RWPE2 (cell line): ENCODE measurements at regions not wholly inside any gene's neighbourhood (a gene's known extent, or its start where the extent isn't known, plus 50 kb on each side); places are given as distances from the start of the nearest gene placed in this dataset.

ENCODE experiments used
- ATAC-seq: fragments of 200-7000 bp; cut with Tn5 transposase; 3 replicates; pipeline ENCODE4 v1.9.1; 2021; ENCODE audit warnings: low read depth
- DNase-seq: peaks from one replicate; pipeline ENCODE4 v3.0.0-alpha.2; 2020; ENCODE audit warnings: low spot score
- H3K27ac ChIP-seq: fragments of 450-650 bp; 2 replicates; pipeline ENCODE4 v1.5.1; 2017; ENCODE audit warnings: mild to moderate bottlenecking; ENCODE audit not compliant: poor library complexity, severe bottlenecking
- H3K27me3 ChIP-seq: fragments of 250-450 bp; sonication (Bioruptor Pico); 2 replicates; pipeline ENCODE4 v1.5.1; 2021; ENCODE audit warnings: mild to moderate bottlenecking, moderate library complexity; ENCODE audit not compliant: insufficient read depth, poor library complexity, severe bottlenecking
- H3K36me3 ChIP-seq: fragments of 250-450 bp; sonication (Bioruptor Pico); 2 replicates; pipeline ENCODE4 v1.5.1; 2020; ENCODE audit warnings: low read depth, mild to moderate bottlenecking, moderate library complexity
- H3K4me1 ChIP-seq: fragments of 250-450 bp; sonication (Bioruptor Pico); 2 replicates; pipeline ENCODE4 v1.5.1; 2021; ENCODE audit warnings: mild to moderate bottlenecking, moderate library complexity; ENCODE audit not compliant: insufficient read depth, poor library complexity, severe bottlenecking
- H3K4me3 ChIP-seq: fragments of 250-450 bp; sonication (Bioruptor Pico); 2 replicates; pipeline ENCODE4 v1.5.1; 2021; ENCODE audit warnings: mild to moderate bottlenecking, moderate library complexity; ENCODE audit not compliant: severe bottlenecking
- H3K9me3 ChIP-seq: fragments of 250-450 bp; sonication (Bioruptor Pico); 2 replicates; pipeline ENCODE4 v1.5.1; 2021; ENCODE audit warnings: mild to moderate bottlenecking, moderate library complexity; ENCODE audit not compliant: severe bottlenecking
- CTCF ChIP-seq: fragments of 450-650 bp; IDR thresholded peaks from one replicate; pipeline ENCODE4 v1.5.1; 2017; ENCODE audit warnings: mild to moderate bottlenecking, moderate library complexity; ENCODE audit not compliant: poor library complexity, severe bottlenecking

GRCh38 chr19:31906111-31906871, 439.1 kb upstream of the ZNF507 start:
- DNase-seq (no peak), ATAC-seq (no peak)
- no peaks in the 10 kb centered on the region for H3K4me1 ChIP-seq
- H3K9me3 ChIP-seq = no peaks in the 10 kb centered on the region
- no peak overlapping the region for H3K4me3 ChIP-seq
- TF ChIP-seq CTCF = no peak
- H3K36me3 ChIP-seq = no peaks in the 10 kb centered on the region
- H3K27me3 ChIP-seq = no peaks in the 10 kb centered on the region
- H3K27ac ChIP-seq = no peak overlapping the region

GRCh38 chr19:31907661-31908060, 437.7 kb upstream of the ZNF507 start:
- Histone ChIP-seq H3K4me1 (no peaks in the 10 kb centered on the region), H3K27ac (no peak overlapping the region), H3K4me3 (no peak overlapping the region), H3K9me3 (no peaks in the 10 kb centered on the region), H3K27me3 (no peaks in the 10 kb centered on the region), H3K36me3 (no peaks in the 10 kb centered on the region)
- no peak for TF ChIP-seq CTCF
- DNase-seq = no peak
- no peak for ATAC-seq

- no peak for DNase-seq
These were observed 437.3 kb upstream of the ZNF507 start for GRCh38 chr19:31908080-31908479.

GRCh38 chr19:31908496-31909225, 436.7 kb upstream of the ZNF507 start:
- ATAC-seq (no peak), DNase-seq (no peak)
- no peaks in the 10 kb centered on the region for H3K27me3 ChIP-seq
- no peak overlapping the region for H3K4me3 ChIP-seq
- H3K27ac ChIP-seq = no peak overlapping the region
- no peaks in the 10 kb centered on the region for H3K36me3 ChIP-seq
- H3K9me3 ChIP-seq = no peaks in the 10 kb centered on the region
- TF ChIP-seq CTCF = no peak
- no peaks in the 10 kb centered on the region for H3K4me1 ChIP-seq

More at GRCh38 chr19:31908080-31908479, 437.3 kb upstream of the ZNF507 start:
- Histone ChIP-seq H3K9me3 (no peaks in the 10 kb centered on the region), H3K27me3 (no peaks in the 10 kb centered on the region), H3K36me3 (no peaks in the 10 kb centered on the region), H3K27ac (no peak overlapping the region), H3K4me1 (no peaks in the 10 kb centered on the region), H3K4me3 (no peak overlapping the region)
- TF ChIP-seq CTCF = no peak
- ATAC-seq = no peak

GRCh38 chr19:31910224-31910623, 435.2 kb upstream of the ZNF507 start:
- Histone ChIP-seq H3K27ac (no peak overlapping the region), H3K27me3 (no peaks in the 10 kb centered on the region), H3K4me1 (no peaks in the 10 kb centered on the region), H3K4me3 (no peak overlapping the region), H3K36me3 (no peaks in the 10 kb centered on the region), H3K9me3 (no peaks in the 10 kb centered on the region)
- ATAC-seq (no peak), DNase-seq (no peak)
- TF ChIP-seq CTCF = no peak
